ENCODE measurements at regions not wholly inside any gene's neighbourhood (a gene's known extent, or its start where the extent isn't known, plus 50 kb on each side); places are given as distances from the start of the nearest gene placed in this dataset.

DNA sequence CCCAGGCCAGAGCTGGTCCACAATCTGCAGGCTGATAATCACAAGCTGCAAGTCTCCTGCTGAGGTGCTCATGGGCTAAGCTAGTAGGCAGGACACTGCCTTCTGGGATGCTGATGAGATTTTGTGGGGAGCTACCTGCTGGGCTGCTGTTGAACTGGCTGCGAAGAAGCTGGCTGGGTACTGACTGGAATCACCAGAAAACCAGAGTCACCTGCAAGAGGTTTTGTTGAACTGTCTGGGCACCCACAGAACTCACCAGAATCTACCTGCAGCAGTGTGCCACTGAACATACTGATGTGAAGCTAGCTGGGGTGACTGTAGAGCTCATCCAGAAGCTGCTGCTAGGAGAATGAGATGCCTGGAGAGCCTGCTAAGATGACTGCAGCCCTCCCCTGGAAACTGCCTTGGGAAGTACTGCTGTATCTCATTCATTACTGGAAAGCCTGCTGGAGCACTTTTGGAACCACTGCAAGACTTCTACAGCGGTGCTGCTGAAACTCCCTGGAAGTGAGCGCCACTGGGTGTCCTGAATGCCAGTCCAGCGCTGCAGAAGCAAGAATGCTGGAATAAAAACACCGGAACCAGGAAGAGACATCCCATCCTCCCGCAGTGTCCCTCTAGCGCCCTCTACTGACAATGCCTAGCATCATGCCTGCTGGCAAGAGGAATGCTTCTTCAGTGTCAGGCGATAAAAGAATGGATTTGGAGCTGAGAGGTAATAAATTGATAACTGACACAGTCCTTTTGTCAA lies 64.9 kb upstream of the ARHGAP18 start (continued):
- TF ChIP-seq, protein P1, sequence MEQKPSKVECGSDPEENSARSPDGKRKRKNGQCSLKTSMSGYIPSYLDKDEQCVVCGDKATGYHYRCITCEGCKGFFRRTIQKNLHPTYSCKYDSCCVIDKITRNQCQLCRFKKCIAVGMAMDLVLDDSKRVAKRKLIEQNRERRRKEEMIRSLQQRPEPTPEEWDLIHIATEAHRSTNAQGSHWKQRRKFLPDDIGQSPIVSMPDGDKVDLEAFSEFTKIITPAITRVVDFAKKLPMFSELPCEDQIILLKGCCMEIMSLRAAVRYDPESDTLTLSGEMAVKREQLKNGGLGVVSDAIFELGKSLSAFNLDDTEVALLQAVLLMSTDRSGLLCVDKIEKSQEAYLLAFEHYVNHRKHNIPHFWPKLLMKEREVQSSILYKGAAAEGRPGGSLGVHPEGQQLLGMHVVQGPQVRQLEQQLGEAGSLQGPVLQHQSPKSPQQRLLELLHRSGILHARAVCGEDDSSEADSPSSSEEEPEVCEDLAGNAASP (CRISPR knock-in tag; IDR thresholded peaks at IDR 0.05; ENCODE audit: borderline replicate concordance), result no peak
- TF ChIP-seq, protein P2, sequence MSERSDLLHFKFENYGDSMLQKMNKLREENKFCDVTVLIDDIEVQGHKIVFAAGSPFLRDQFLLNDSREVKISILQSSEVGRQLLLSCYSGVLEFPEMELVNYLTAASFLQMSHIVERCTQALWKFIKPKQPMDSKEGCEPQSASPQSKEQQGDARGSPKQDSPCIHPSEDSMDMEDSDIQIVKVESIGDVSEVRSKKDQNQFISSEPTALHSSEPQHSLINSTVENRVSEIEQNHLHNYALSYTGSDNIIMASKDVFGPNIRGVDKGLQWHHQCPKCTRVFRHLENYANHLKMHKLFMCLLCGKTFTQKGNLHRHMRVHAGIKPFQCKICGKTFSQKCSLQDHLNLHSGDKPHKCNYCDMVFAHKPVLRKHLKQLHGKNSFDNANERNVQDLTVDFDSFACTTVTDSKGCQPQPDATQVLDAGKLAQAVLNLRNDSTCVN (CRISPR knock-in tag; IDR thresholded peaks at IDR 0.05; ENCODE audit: borderline replicate concordance), result no peak
- TF ChIP-seq ZKSCAN5 (CRISPR knock-in tag; IDR thresholded peaks at IDR 0.05), result 0 out of 2 replicates have a peak, but pooled peaks have one; percentile 60
- no peak for TF ChIP-seq HDAC6 (IDR thresholded peaks at IDR 0.05; ENCODE audit: low read depth, low read length)
- no peak for TF ChIP-seq PCBP2 (optimal IDR thresholded peaks at IDR 0.05; ENCODE audit: low read depth, low read length, poor library complexity, severe bottlenecking)
- TF ChIP-seq MBNL3 (CRISPR knock-in tag; conservative IDR thresholded peaks at IDR 0.05), result no peak
- TF ChIP-seq PAF1 (CRISPR knock-in tag; IDR thresholded peaks at IDR 0.05), result no peak
- no peak for TF ChIP-seq ZNF816 (CRISPR knock-in tag; IDR thresholded peaks at IDR 0.05; ENCODE audit: borderline replicate concordance)
- TF ChIP-seq ZNF841 (CRISPR knock-in tag; IDR thresholded peaks at IDR 0.05; ENCODE audit: borderline replicate concordance), result no peak
- TF ChIP-seq, protein P3, sequence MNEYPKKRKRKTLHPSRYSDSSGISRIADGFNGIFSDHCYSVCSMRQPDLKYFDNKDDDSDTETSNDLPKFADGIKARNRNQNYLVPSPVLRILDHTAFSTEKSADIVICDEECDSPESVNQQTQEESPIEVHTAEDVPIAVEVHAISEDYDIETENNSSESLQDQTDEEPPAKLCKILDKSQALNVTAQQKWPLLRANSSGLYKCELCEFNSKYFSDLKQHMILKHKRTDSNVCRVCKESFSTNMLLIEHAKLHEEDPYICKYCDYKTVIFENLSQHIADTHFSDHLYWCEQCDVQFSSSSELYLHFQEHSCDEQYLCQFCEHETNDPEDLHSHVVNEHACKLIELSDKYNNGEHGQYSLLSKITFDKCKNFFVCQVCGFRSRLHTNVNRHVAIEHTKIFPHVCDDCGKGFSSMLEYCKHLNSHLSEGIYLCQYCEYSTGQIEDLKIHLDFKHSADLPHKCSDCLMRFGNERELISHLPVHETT (CRISPR knock-in tag; conservative IDR thresholded peaks at IDR 0.05), result no peak
- peak; percentile 67 for TF ChIP-seq ZNF350 (CRISPR knock-in tag; IDR thresholded peaks at IDR 0.05; ENCODE audit: borderline replicate concordance, low read depth)
- no peak for TF ChIP-seq MEF2D (CRISPR knock-in tag; IDR thresholded peaks at IDR 0.05)
- no peak for TF ChIP-seq CEBPB (IDR thresholded peaks at IDR 0.05; ENCODE audit: borderline replicate concordance, low read depth, low read length)
- no peak for TF ChIP-seq ZNF33B (CRISPR knock-in tag; IDR thresholded peaks at IDR 0.05)
- TF ChIP-seq, protein P4, sequence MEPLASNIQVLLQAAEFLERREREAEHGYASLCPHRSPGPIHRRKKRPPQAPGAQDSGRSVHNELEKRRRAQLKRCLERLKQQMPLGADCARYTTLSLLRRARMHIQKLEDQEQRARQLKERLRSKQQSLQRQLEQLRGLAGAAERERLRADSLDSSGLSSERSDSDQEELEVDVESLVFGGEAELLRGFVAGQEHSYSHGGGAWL (CRISPR knock-in tag; IDR thresholded peaks at IDR 0.05), result no peak
- TF ChIP-seq ZC3H4 (CRISPR knock-in tag; IDR thresholded peaks at IDR 0.05; ENCODE audit: borderline replicate concordance), result no peak
- TF ChIP-seq, protein P5, sequence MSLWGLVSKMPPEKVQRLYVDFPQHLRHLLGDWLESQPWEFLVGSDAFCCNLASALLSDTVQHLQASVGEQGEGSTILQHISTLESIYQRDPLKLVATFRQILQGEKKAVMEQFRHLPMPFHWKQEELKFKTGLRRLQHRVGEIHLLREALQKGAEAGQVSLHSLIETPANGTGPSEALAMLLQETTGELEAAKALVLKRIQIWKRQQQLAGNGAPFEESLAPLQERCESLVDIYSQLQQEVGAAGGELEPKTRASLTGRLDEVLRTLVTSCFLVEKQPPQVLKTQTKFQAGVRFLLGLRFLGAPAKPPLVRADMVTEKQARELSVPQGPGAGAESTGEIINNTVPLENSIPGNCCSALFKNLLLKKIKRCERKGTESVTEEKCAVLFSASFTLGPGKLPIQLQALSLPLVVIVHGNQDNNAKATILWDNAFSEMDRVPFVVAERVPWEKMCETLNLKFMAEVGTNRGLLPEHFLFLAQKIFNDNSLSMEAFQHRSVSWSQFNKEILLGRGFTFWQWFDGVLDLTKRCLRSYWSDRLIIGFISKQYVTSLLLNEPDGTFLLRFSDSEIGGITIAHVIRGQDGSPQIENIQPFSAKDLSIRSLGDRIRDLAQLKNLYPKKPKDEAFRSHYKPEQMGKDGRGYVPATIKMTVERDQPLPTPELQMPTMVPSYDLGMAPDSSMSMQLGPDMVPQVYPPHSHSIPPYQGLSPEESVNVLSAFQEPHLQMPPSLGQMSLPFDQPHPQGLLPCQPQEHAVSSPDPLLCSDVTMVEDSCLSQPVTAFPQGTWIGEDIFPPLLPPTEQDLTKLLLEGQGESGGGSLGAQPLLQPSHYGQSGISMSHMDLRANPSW (CRISPR knock-in tag; IDR thresholded peaks at IDR 0.05; ENCODE audit: borderline replicate concordance), result 0 out of 2 replicates have a peak, but pooled peaks have one; percentile 33
- TF ChIP-seq RARG (CRISPR knock-in tag; IDR thresholded peaks at IDR 0.05; ENCODE audit: low read depth), result no peak
- no peak for TF ChIP-seq POLR2AphosphoS2 (IDR thresholded peaks at IDR 0.05; ENCODE audit: low read depth, low read length)
- no peak for TF ChIP-seq ATAD3A (CRISPR knock-in tag; IDR thresholded peaks at IDR 0.05)
- TF ChIP-seq TCF12 (IDR thresholded peaks at IDR 0.05), result no peak
- no peak for TF ChIP-seq TCF12 (CRISPR knock-in tag; IDR thresholded peaks at IDR 0.05)
- TF ChIP-seq MBD4 (IDR thresholded peaks at IDR 0.05; ENCODE audit: borderline replicate concordance, low read length), result no peak
- peak; percentile 79; the same call in 1 of the 2 replicates for TF ChIP-seq EED (CRISPR knock-in tag; IDR thresholded peaks at IDR 0.05)

Data from HepG2 (cell line).